Keratinocyte (primary cell): ENCODE measurements at regions not wholly inside any gene's neighbourhood (a gene's known extent, or its start where the extent isn't known, plus 50 kb on each side); places are given as distances from the start of the nearest gene placed in this dataset.

ENCODE experiments used
- DNase-seq: peaks from one replicate; pipeline ENCODE4 v3.0.0-alpha.2; 2011; ENCODE audit warnings: low read depth, missing footprints, low spot score
- FAIRE-seq: peaks from 2 replicates; lab custom pipeline; 2011; peaks lifted over from hg19 to GRCh38; lab: Jason Lieb, UNC
- H2AFZ ChIP-seq: 2 replicates; pipeline ENCODE4 v1.6.0; 2012; ENCODE audit warnings: low read length, control low read depth, inconsistent platforms; ENCODE audit not compliant: control insufficient read depth
- H3K27ac ChIP-seq: 2 replicates; pipeline ENCODE4 v1.5.1; 2011; ENCODE audit warnings: low read length; ENCODE audit not compliant: control insufficient read depth, insufficient read depth
- H3K27me3 ChIP-seq: 3 replicates; pipeline ENCODE4 v1.6.0; 2011; ENCODE audit warnings: low read length; ENCODE audit not compliant: control insufficient read depth, insufficient read depth; ENCODE audit errors: extremely low read depth
- H3K36me3 ChIP-seq, 2 experiments: 2 replicates in 1 of 2; 3 replicates in 1 of 2; pipeline ENCODE4 v1.5.1; 2011; ENCODE audit warnings: low read length in 2 of 2, mild to moderate bottlenecking in 1 of 2; ENCODE audit not compliant: control insufficient read depth in 2 of 2, insufficient read depth in 2 of 2; ENCODE audit errors: extremely low read depth in 1 of 2
- H3K4me1 ChIP-seq: 3 replicates; pipeline ENCODE4 v1.5.1; 2011; ENCODE audit warnings: low read length; ENCODE audit not compliant: control insufficient read depth, insufficient read depth; ENCODE audit errors: extremely low read depth
- H3K4me2 ChIP-seq: 3 replicates; pipeline ENCODE4 v1.6.0; 2011; ENCODE audit warnings: low read depth, low read length; ENCODE audit not compliant: control insufficient read depth, insufficient read depth; ENCODE audit errors: extremely low read depth
- H3K4me3 ChIP-seq, 3 experiments: fragments of 200-600 bp in 1 of 3; sonication (generic) in 1 of 3; 2 replicates in 2 of 3; 3 replicates in 1 of 3; pipeline ENCODE4 v1.5.1; 2011 to 2016; ENCODE audit warnings: low read length in 3 of 3, mild to moderate bottlenecking in 3 of 3, control low read depth in 2 of 3, inconsistent platforms in 1 of 3, low read depth in 1 of 3, mixed read lengths in 1 of 3, mixed run types in 1 of 3, moderate library complexity in 1 of 3; ENCODE audit not compliant: control insufficient read depth in 2 of 3, insufficient read depth in 2 of 3; ENCODE audit errors: extremely low read depth in 1 of 3
- H3K79me2 ChIP-seq: 2 replicates; pipeline ENCODE4 v1.6.0; 2012; ENCODE audit warnings: low read length; ENCODE audit not compliant: control insufficient read depth, insufficient read depth
- H3K9ac ChIP-seq: 3 replicates; pipeline ENCODE4 v1.6.0; 2011; ENCODE audit warnings: low read length; ENCODE audit not compliant: control insufficient read depth, insufficient read depth; ENCODE audit errors: extremely low read depth
- H3K9me1 ChIP-seq: 3 replicates; pipeline ENCODE4 v1.6.0; 2011; ENCODE audit warnings: low read length; ENCODE audit not compliant: control insufficient read depth, insufficient read depth; ENCODE audit errors: extremely low read depth
- H3K9me3 ChIP-seq: 2 replicates; pipeline ENCODE4 v1.5.1; 2012; ENCODE audit warnings: low read depth, low read length; ENCODE audit not compliant: control insufficient read depth
- H4K20me1 ChIP-seq: 3 replicates; pipeline ENCODE4 v1.6.0; 2011; ENCODE audit warnings: low read length; ENCODE audit not compliant: control insufficient read depth, insufficient read depth; ENCODE audit errors: extremely low read depth
- EZH2 ChIP-seq: IDR thresholded peaks from one replicate; pipeline ENCODE4 v1.6.1; 2012; ENCODE audit warnings: inconsistent platforms, mild to moderate bottlenecking, low read length, moderate library complexity
- dilution Hi-C: fragments of 300-500 bp; cut with MboI; formaldehyde crosslinking; loops from one replicate; pipeline ENCODE4 v1.7.0; 2020; ENCODE audit warnings: low sequenced_read_pairs; ENCODE audit not compliant: extremely low pct_ligation_motif_present
- TF ChIP-seq, protein P1 (sequence below), 3 experiments: IDR thresholded peaks in 1 of 3; conservative IDR thresholded peaks in 1 of 3; optimal IDR thresholded peaks in 1 of 3; 2 replicates in 2 of 3; 3 replicates in 1 of 3; pipeline versions ENCODE3 to v1.5.1; 2011; ENCODE audit warnings: low read length in 3 of 3, mild to moderate bottlenecking in 3 of 3, moderate library complexity in 2 of 3, control low read depth in 1 of 3, inconsistent platforms in 1 of 3; ENCODE audit not compliant: insufficient read depth in 2 of 3; ENCODE audit errors: extremely low read depth in 1 of 3

DNA sequence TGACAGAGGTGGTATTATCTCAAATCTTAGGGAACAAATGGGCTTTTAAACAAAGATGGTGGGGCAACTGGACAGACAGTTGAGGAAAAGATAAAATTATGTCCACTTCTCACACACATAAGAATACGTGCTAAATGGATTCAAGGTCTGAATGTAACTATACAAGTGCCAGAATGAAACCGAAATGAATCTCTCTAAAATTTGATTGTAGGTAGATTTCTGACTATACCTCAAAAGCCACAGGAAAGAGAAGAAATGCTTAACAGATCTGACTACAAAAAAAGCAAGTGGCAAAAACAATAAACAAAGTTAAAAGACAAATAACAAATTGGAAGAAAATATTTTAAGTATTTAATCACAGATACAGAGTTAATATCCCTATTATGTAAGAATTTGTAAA lies 182.7 kb upstream of the OLIG3 start:
- Histone ChIP-seq H3K9me1 (no peaks in the 10 kb centered on the region), H3K27ac (no peak overlapping the region), H4K20me1 (no peaks in the 10 kb centered on the region), H3K36me3 (no peaks in the 10 kb centered on the region), H3K9me3 (no peaks in the 10 kb centered on the region), H3K9ac (no peak overlapping the region), H3K4me3 (no peak overlapping the region), H3K4me2 (no peak overlapping the region), H2AFZ (no peak overlapping the region), H3K4me1 (no peaks in the 10 kb centered on the region), H3K27me3 (no peaks in the 10 kb centered on the region), H3K79me2 (no peaks in the 10 kb centered on the region)
- DNase-seq, result no peak
- dilution Hi-C loops, result no loop called here
- FAIRE-seq, result no peak
- no peak for TF ChIP-seq EZH2
- TF ChIP-seq, protein P1, sequence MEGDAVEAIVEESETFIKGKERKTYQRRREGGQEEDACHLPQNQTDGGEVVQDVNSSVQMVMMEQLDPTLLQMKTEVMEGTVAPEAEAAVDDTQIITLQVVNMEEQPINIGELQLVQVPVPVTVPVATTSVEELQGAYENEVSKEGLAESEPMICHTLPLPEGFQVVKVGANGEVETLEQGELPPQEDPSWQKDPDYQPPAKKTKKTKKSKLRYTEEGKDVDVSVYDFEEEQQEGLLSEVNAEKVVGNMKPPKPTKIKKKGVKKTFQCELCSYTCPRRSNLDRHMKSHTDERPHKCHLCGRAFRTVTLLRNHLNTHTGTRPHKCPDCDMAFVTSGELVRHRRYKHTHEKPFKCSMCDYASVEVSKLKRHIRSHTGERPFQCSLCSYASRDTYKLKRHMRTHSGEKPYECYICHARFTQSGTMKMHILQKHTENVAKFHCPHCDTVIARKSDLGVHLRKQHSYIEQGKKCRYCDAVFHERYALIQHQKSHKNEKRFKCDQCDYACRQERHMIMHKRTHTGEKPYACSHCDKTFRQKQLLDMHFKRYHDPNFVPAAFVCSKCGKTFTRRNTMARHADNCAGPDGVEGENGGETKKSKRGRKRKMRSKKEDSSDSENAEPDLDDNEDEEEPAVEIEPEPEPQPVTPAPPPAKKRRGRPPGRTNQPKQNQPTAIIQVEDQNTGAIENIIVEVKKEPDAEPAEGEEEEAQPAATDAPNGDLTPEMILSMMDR (optimal IDR thresholded peaks at IDR 0.05 in 1 of 3, IDR thresholded peaks at IDR 0.05 in 1 of 3, conservative IDR thresholded peaks at IDR 0.05 in 1 of 3; ENCODE audit: extremely low read depth in 1 of 3, insufficient read depth in 2 of 3, low read length in 3 of 3), result no peak

DNA sequence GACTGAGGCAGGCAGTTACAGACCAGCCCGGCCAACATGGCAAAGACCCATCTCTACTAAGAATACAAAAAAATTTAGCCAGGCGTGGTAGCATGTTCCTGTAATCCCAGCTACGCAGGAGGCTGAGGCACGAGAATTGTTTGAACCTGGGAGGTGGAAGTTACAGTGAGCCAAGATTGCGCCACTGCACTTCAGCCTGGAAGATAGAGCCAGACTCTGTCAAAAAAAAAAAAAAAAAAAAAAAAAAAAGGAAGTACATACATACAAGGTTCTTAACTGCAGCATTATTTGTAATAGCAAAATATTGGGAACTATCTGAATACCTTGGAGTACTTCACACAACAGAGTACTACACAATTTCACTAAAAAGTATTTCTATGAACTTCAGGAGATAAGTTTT lies 183.5 kb upstream of the OLIG3 start:
- no peak for DNase-seq
- no peak overlapping the region for H3K9ac ChIP-seq
- H3K27me3 ChIP-seq, result no peaks in the 10 kb centered on the region
- dilution Hi-C loops, result no loop called here
- FAIRE-seq, result no peak
- H3K4me1 ChIP-seq, result no peaks in the 10 kb centered on the region
- H3K4me3 ChIP-seq, result no peak overlapping the region
- no peak for TF ChIP-seq EZH2
- TF ChIP-seq, protein P1 (optimal IDR thresholded peaks at IDR 0.05 in 1 of 3, IDR thresholded peaks at IDR 0.05 in 1 of 3, conservative IDR thresholded peaks at IDR 0.05 in 1 of 3; ENCODE audit: extremely low read depth in 1 of 3, insufficient read depth in 2 of 3, low read length in 3 of 3), result no peak
- H3K27ac ChIP-seq, result no peak overlapping the region
- no peaks in the 10 kb centered on the region for H4K20me1 ChIP-seq
- no peaks in the 10 kb centered on the region for H3K79me2 ChIP-seq
- no peaks in the 10 kb centered on the region for H3K36me3 ChIP-seq
- no peaks in the 10 kb centered on the region for H3K9me3 ChIP-seq
- H2AFZ ChIP-seq, result no peak overlapping the region
- no peaks in the 10 kb centered on the region for H3K9me1 ChIP-seq
- no peak overlapping the region for H3K4me2 ChIP-seq
